OCI-LY1 (cell line): ENCODE measurements at regions not wholly inside any gene's neighbourhood (a gene's known extent, or its start where the extent isn't known, plus 50 kb on each side); places are given as distances from the start of the nearest gene placed in this dataset.

Source experiments
- H2AFZ ChIP-seq: fragments of 200-600 bp; sonication (generic), shearing (Covaris generic); 2 replicates; pipeline ENCODE4 v1.6.0; 2014; ENCODE audit warnings: antibody characterized with exemption, mild to moderate bottlenecking, low read length
- H3F3A ChIP-seq: fragments of 200-600 bp; sonication (generic), shearing (Covaris generic); 2 replicates; pipeline ENCODE4 v1.6.0; 2014; ENCODE audit warnings: mild to moderate bottlenecking, antibody characterized with exemption, low read length, moderate library complexity; ENCODE audit not compliant: insufficient read depth
- H3K27ac ChIP-seq: fragments of 200-600 bp; sonication (generic); 2 replicates; pipeline ENCODE4 v1.5.1; 2014; ENCODE audit warnings: low read length, mixed run types, mild to moderate bottlenecking, low read depth; ENCODE audit not compliant: poor library complexity, severe bottlenecking
- H3K27me3 ChIP-seq: fragments of 200-600 bp; sonication (generic); 2 replicates; pipeline ENCODE4 v1.6.0; 2014; ENCODE audit warnings: antibody characterized with exemption, mild to moderate bottlenecking, low read length, moderate library complexity; ENCODE audit not compliant: insufficient read depth
- H3K36me3 ChIP-seq: fragments of 200-600 bp; sonication (generic); 2 replicates; pipeline ENCODE4 v1.6.1; 2014; ENCODE audit warnings: mild to moderate bottlenecking, antibody characterized with exemption, low read length, moderate library complexity, mixed read lengths; ENCODE audit not compliant: insufficient read depth
- H3K4me1 ChIP-seq: fragments of 200-600 bp; sonication (generic); 2 replicates; pipeline ENCODE4 v1.5.1; 2014; ENCODE audit warnings: mild to moderate bottlenecking, low read length, moderate library complexity; ENCODE audit not compliant: insufficient read depth, severe bottlenecking
- H3K4me2 ChIP-seq: fragments of 200-600 bp; sonication (generic), shearing (Covaris generic); 2 replicates; pipeline ENCODE4 v1.6.1; 2014; ENCODE audit warnings: low read length
- H3K4me3 ChIP-seq: fragments of 200-600 bp; sonication (generic); 2 replicates; pipeline ENCODE4 v1.5.1; 2014; ENCODE audit warnings: low read length, low read depth, mild to moderate bottlenecking, mixed read lengths; ENCODE audit not compliant: poor library complexity, severe bottlenecking
- H3K79me2 ChIP-seq: fragments of 200-600 bp; shearing (Covaris generic); 2 replicates; pipeline ENCODE4 v1.6.1; 2016; ENCODE audit warnings: mixed run types, low read length, mixed read lengths; ENCODE audit not compliant: insufficient read depth
- H3K9ac ChIP-seq: fragments of 200-600 bp; sonication (generic), shearing (Covaris generic); 2 replicates; pipeline ENCODE4 v1.6.1; 2014; ENCODE audit warnings: mild to moderate bottlenecking, low read length, mixed read lengths
- H3K9me2 ChIP-seq: fragments of 200-600 bp; sonication (generic), shearing (Covaris generic); 2 replicates; pipeline ENCODE4 v1.6.1; 2014; ENCODE audit warnings: low read depth, mild to moderate bottlenecking, low read length, mixed read lengths
- H3K9me3 ChIP-seq: fragments of 200-600 bp; shearing (Covaris generic); 2 replicates; pipeline ENCODE4 v1.6.1; 2014; ENCODE audit warnings: low read length, mixed read lengths
- H4K20me1 ChIP-seq: fragments of 200-600 bp; sonication (generic), shearing (Covaris generic); 2 replicates; pipeline ENCODE4 v1.6.0; 2016; ENCODE audit warnings: mild to moderate bottlenecking, low read length; ENCODE audit not compliant: insufficient read depth
- CTCF ChIP-seq: fragments of 200-600 bp; sonication (generic), shearing (Covaris generic); IDR thresholded peaks from 2 replicates; pipeline ENCODE4 v1.5.1; 2017; ENCODE audit warnings: mild to moderate bottlenecking, antibody characterized with exemption, low read length, moderate library complexity, mixed read lengths
- EZH2 ChIP-seq: fragments of 200-600 bp; sonication (generic), shearing (Covaris generic); IDR thresholded peaks from 2 replicates; pipeline ENCODE4 v1.8.0; 2017; ENCODE audit warnings: borderline replicate concordance, mixed run types, mild to moderate bottlenecking, antibody characterized with exemption, low read length, moderate library complexity, mixed read lengths

GRCh38 chr1:5682626-5683225 lies 309.5 kb downstream of the NPHP4 start:
- no peak overlapping the region for H3K4me3 ChIP-seq
- TF ChIP-seq CTCF (no peak), EZH2 (no peak)
- H3K27ac ChIP-seq = no peak overlapping the region
- H3K27me3 ChIP-seq = no peaks in the 10 kb centered on the region; the same call in 1 of the 2 replicates
- H3K4me2 ChIP-seq = no peak overlapping the region
- H3K9me3 ChIP-seq = no peaks in the 10 kb centered on the region
- H2AFZ ChIP-seq = no peak overlapping the region
- no peaks in the 10 kb centered on the region for H4K20me1 ChIP-seq
- H3K79me2 ChIP-seq = no peaks in the 10 kb centered on the region
- H3K4me1 ChIP-seq = no peaks in the 10 kb centered on the region
- H3K9me2 ChIP-seq = no peaks in the 10 kb centered on the region
- H3K9ac ChIP-seq = no peak overlapping the region
- H3F3A ChIP-seq = no peaks in the 10 kb centered on the region
- H3K36me3 ChIP-seq = no peaks in the 10 kb centered on the region

GRCh38 chr1:5681654-5682053 lies 310.6 kb downstream of the NPHP4 start:
- TF ChIP-seq EZH2 (no peak), CTCF (no peak)

DNA sequence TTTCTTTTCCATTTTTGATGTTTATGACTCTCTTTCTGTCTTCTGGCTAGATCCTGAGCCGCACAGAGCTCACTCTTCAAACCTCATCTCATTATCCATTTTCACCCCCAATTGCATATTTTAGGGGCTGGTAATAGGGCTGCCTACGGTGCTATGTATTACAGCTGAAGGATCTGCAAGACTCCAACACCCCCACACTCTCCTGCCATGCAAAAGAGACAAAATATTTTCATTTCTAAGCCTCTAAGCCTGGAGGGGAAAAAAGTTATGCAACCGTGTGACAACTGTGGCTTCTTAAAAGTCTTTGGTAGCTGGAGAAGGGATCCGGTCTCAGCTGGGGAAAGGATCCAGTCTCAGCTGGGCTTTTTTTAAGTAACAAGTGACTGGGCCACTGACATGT lies 311.6 kb downstream of the NPHP4 start:
- Histone ChIP-seq H3K4me1 (no peaks in the 10 kb centered on the region), H3K4me3 (no peak overlapping the region), H2AFZ (no peak overlapping the region), H3F3A (no peaks in the 10 kb centered on the region), H3K9me3 (no peaks in the 10 kb centered on the region), H4K20me1 (no peaks in the 10 kb centered on the region), H3K9me2 (no peaks in the 10 kb centered on the region), H3K27ac (no peak overlapping the region), H3K27me3 (no peaks in the 10 kb centered on the region), H3K79me2 (no peaks in the 10 kb centered on the region), H3K36me3 (no peaks in the 10 kb centered on the region), H3K4me2 (no peak overlapping the region), H3K9ac (no peak overlapping the region)
- TF ChIP-seq CTCF (no peak), EZH2 (no peak)

More at GRCh38 chr1:5681654-5682053, 310.6 kb downstream of the NPHP4 start:
- Histone ChIP-seq H3K79me2 (no peaks in the 10 kb centered on the region), H3K4me2 (no peak overlapping the region), H3K9me3 (no peaks in the 10 kb centered on the region), H3K4me3 (no peak overlapping the region), H3K9ac (no peak overlapping the region), H3K27ac (no peak overlapping the region), H3K9me2 (no peaks in the 10 kb centered on the region), H4K20me1 (no peaks in the 10 kb centered on the region), H3K4me1 (no peaks in the 10 kb centered on the region), H3F3A (no peaks in the 10 kb centered on the region), H2AFZ (no peak overlapping the region), H3K27me3 (no peaks in the 10 kb centered on the region; the same call in 1 of the 2 replicates), H3K36me3 (no peaks in the 10 kb centered on the region)
